Esophagus squamous epithelium (tissue), 4 donors: ENCODE measurements at regions not wholly inside any gene's neighbourhood (a gene's known extent, or its start where the extent isn't known, plus 50 kb on each side); places are given as distances from the start of the nearest gene placed in this dataset.
"Not testable (repeated sequence)": the region's sequence is repeated elsewhere in the genome, so short reads cannot be mapped to it uniquely, and the experiment has no call there.

ENCODE experiments used
- CTCF ChIP-seq, 6 experiments: fragments of 450-650 bp in 4 of 6; fragments of 200-600 bp in 2 of 6; sonication (generic) in 2 of 6; IDR thresholded peaks; one replicate each; pipeline ENCODE4 v1.5.1; 2016 to 2019; ENCODE audit warnings: antibody characterized with exemption in 6 of 6, mild to moderate bottlenecking in 4 of 6, moderate library complexity in 4 of 6
- POLR2A ChIP-seq, 4 donors: fragments of 450-650 bp; IDR thresholded peaks; one replicate each; pipeline ENCODE4 v1.6.1; 2017; ENCODE audit warnings: antibody characterized with exemption in 4 of 4, mild to moderate bottlenecking in 4 of 4, moderate library complexity in 3 of 4

- not testable (repeated sequence) for TF ChIP-seq POLR2A, CTCF (IDR thresholded peaks at IDR 0.05)
Observed at GRCh38 chr13:18822655-18823639, 358.7 kb downstream of the TUBA3C start.
